HCT116 (cell line): ENCODE measurements at regions not wholly inside any gene's neighbourhood (a gene's known extent, or its start where the extent isn't known, plus 50 kb on each side); places are given as distances from the start of the nearest gene placed in this dataset.

Experiments
- EZH2 ChIP-seq: fragments of 200-600 bp; sonication (generic); IDR thresholded peaks from 2 replicates; pipeline ENCODE4 v1.6.1; 2017; ENCODE audit warnings: antibody characterized with exemption, mixed run types
- FOSL1 ChIP-seq: IDR thresholded peaks from 2 replicates; pipeline ENCODE4 v1.6.1; 2012; ENCODE audit warnings: low read depth
- JUND ChIP-seq: IDR thresholded peaks from 2 replicates; pipeline ENCODE4 v1.6.1; 2012
- POLR2A ChIP-seq: IDR thresholded peaks from 2 replicates; pipeline ENCODE4 v1.7.0; 2011; ENCODE audit warnings: borderline replicate concordance; ENCODE audit not compliant: insufficient read depth, insufficient read length; ENCODE audit errors: extremely low read depth
- POLR2AphosphoS5 ChIP-seq: IDR thresholded peaks from 2 replicates; pipeline ENCODE4 v1.6.1; 2011; ENCODE audit warnings: mild to moderate bottlenecking, low read depth, low read length, moderate library complexity
- RAD21 ChIP-seq: IDR thresholded peaks from 2 replicates; pipeline ENCODE4 v1.6.1; 2012; ENCODE audit warnings: low read depth, mild to moderate bottlenecking
- SIN3A ChIP-seq: IDR thresholded peaks from 2 replicates; pipeline ENCODE4 v1.6.1; 2012; ENCODE audit warnings: low read depth
- ZNF274 ChIP-seq: fragments of 200-500 bp; sonication (Bioruptor generic); IDR thresholded peaks from 2 replicates; pipeline ENCODE4 v1.6.1; 2014; ENCODE audit warnings: mild to moderate bottlenecking, low read depth, low read length, inconsistent platforms
- TF ChIP-seq, protein P1 (sequence below), 3 experiments: fragments of 200-600 bp in 1 of 3; sonication (generic) in 1 of 3; IDR thresholded peaks in 2 of 3; conservative IDR thresholded peaks in 1 of 3; 2 replicates each; pipeline ENCODE4 v1.5.1; 2012 to 2017; ENCODE audit warnings: low read depth in 2 of 3, low read length in 2 of 3, antibody characterized with exemption in 1 of 3, borderline replicate concordance in 1 of 3, control low read depth in 1 of 3, mild to moderate bottlenecking in 1 of 3, mixed read lengths in 1 of 3, mixed run types in 1 of 3, moderate library complexity in 1 of 3; ENCODE audit not compliant: insufficient read depth in 1 of 3
- TF ChIP-seq, protein P2 (sequence below): IDR thresholded peaks from 2 replicates; pipeline ENCODE4 v1.6.1; 2012; ENCODE audit warnings: low read depth
- TF ChIP-seq, protein P3 (sequence below): IDR thresholded peaks from 2 replicates; pipeline ENCODE4 v1.6.1; 2012

GRCh38 chr14:105748204-105748578 is 221.8 kb downstream of the TMEM121 start:
- TF ChIP-seq, protein P1, sequence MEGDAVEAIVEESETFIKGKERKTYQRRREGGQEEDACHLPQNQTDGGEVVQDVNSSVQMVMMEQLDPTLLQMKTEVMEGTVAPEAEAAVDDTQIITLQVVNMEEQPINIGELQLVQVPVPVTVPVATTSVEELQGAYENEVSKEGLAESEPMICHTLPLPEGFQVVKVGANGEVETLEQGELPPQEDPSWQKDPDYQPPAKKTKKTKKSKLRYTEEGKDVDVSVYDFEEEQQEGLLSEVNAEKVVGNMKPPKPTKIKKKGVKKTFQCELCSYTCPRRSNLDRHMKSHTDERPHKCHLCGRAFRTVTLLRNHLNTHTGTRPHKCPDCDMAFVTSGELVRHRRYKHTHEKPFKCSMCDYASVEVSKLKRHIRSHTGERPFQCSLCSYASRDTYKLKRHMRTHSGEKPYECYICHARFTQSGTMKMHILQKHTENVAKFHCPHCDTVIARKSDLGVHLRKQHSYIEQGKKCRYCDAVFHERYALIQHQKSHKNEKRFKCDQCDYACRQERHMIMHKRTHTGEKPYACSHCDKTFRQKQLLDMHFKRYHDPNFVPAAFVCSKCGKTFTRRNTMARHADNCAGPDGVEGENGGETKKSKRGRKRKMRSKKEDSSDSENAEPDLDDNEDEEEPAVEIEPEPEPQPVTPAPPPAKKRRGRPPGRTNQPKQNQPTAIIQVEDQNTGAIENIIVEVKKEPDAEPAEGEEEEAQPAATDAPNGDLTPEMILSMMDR (IDR thresholded peaks at IDR 0.05 in 2 of 3, conservative IDR thresholded peaks at IDR 0.05 in 1 of 3; ENCODE audit: borderline replicate concordance in 1 of 3, insufficient read depth in 1 of 3, low read depth in 2 of 3, low read length in 2 of 3): no peak
- no peak for TF ChIP-seq POLR2A
- TF ChIP-seq EZH2: no peak
- peak; percentile 37; the same call in 1 of the 2 replicates for TF ChIP-seq FOSL1
- TF ChIP-seq POLR2AphosphoS5: no peak
- TF ChIP-seq, protein P2, sequence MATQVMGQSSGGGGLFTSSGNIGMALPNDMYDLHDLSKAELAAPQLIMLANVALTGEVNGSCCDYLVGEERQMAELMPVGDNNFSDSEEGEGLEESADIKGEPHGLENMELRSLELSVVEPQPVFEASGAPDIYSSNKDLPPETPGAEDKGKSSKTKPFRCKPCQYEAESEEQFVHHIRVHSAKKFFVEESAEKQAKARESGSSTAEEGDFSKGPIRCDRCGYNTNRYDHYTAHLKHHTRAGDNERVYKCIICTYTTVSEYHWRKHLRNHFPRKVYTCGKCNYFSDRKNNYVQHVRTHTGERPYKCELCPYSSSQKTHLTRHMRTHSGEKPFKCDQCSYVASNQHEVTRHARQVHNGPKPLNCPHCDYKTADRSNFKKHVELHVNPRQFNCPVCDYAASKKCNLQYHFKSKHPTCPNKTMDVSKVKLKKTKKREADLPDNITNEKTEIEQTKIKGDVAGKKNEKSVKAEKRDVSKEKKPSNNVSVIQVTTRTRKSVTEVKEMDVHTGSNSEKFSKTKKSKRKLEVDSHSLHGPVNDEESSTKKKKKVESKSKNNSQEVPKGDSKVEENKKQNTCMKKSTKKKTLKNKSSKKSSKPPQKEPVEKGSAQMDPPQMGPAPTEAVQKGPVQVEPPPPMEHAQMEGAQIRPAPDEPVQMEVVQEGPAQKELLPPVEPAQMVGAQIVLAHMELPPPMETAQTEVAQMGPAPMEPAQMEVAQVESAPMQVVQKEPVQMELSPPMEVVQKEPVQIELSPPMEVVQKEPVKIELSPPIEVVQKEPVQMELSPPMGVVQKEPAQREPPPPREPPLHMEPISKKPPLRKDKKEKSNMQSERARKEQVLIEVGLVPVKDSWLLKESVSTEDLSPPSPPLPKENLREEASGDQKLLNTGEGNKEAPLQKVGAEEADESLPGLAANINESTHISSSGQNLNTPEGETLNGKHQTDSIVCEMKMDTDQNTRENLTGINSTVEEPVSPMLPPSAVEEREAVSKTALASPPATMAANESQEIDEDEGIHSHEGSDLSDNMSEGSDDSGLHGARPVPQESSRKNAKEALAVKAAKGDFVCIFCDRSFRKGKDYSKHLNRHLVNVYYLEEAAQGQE: no peak
- peak; percentile 44; the same call in 1 of the 2 replicates for TF ChIP-seq JUND
- TF ChIP-seq SIN3A: no peak
- TF ChIP-seq, protein P3, sequence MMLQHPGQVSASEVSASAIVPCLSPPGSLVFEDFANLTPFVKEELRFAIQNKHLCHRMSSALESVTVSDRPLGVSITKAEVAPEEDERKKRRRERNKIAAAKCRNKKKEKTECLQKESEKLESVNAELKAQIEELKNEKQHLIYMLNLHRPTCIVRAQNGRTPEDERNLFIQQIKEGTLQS: no peak
- TF ChIP-seq ZNF274: no peak
- TF ChIP-seq RAD21: no peak
